ENCODE measurements at regions not wholly inside any gene's neighbourhood (a gene's known extent, or its start where the extent isn't known, plus 50 kb on each side); places are given as distances from the start of the nearest gene placed in this dataset.

- DNase-seq (ENCODE audit: low spot score): no peak
- intact Hi-C loops (cut with micrococcal nuclease; ENCODE audit: unreplicated experiment): no loop called here
- ChIA-PET POLR2A (ENCODE audit: low non-redundant PET) (no interaction called here), CTCF (no interaction called here)
- H3K9me3 ChIP-seq (ENCODE audit: low read depth, low read length, poor library complexity, severe bottlenecking): peaks cover 25% of the 10 kb centered on the region
- no peaks in the 10 kb centered on the region for H3K36me3 ChIP-seq (ENCODE audit: insufficient read depth, low read length, poor library complexity, severe bottlenecking)
- no TSS peak for BruUV-seq (replicated peaks)
- H3K27me3 ChIP-seq (replicated peaks; ENCODE audit: insufficient read depth, low read depth, low read length, poor library complexity): no peaks in the 10 kb centered on the region
- H3K4me3 ChIP-seq (ENCODE audit: low read depth, low read length, poor library complexity, severe bottlenecking): no peak overlapping the region
- H3K27ac ChIP-seq (ENCODE audit: low read depth, low read length, poor library complexity, severe bottlenecking): no peak overlapping the region
- no peak for TF ChIP-seq EZH2 (IDR thresholded peaks at IDR 0.05; ENCODE audit: borderline replicate concordance, low read depth, low read length, poor library complexity, severe bottlenecking)
- H3K4me1 ChIP-seq (ENCODE audit: insufficient read depth, low read length, poor library complexity, severe bottlenecking): no peaks in the 10 kb centered on the region
Measured at GRCh38 chr3:96266395-96267190, 547.8 kb upstream of the EPHA6 start.

GRCh38 chr3:96267577-96267976, 546.8 kb upstream of the EPHA6 start:
- no peak overlapping the region for H3K4me3 ChIP-seq (ENCODE audit: low read depth, low read length, poor library complexity, severe bottlenecking)
- ChIA-PET POLR2A (ENCODE audit: low non-redundant PET) (no interaction called here), CTCF (no interaction called here)
- no peaks in the 10 kb centered on the region for H3K4me1 ChIP-seq (ENCODE audit: insufficient read depth, low read length, poor library complexity, severe bottlenecking)
- TF ChIP-seq CTCF (conservative IDR thresholded peaks at IDR 0.05; ENCODE audit: low read depth, low read length) (no peak), EZH2 (IDR thresholded peaks at IDR 0.05; ENCODE audit: borderline replicate concordance, low read depth, low read length, poor library complexity, severe bottlenecking) (no peak)
- H3K36me3 ChIP-seq (ENCODE audit: insufficient read depth, low read length, poor library complexity, severe bottlenecking): no peaks in the 10 kb centered on the region
- no peak overlapping the region for H3K27ac ChIP-seq (ENCODE audit: low read depth, low read length, poor library complexity, severe bottlenecking)
- no peak for DNase-seq (ENCODE audit: low spot score)
- H3K9me3 ChIP-seq (ENCODE audit: low read depth, low read length, poor library complexity, severe bottlenecking): peaks cover 29% of the 10 kb centered on the region
- H3K27me3 ChIP-seq (replicated peaks; ENCODE audit: insufficient read depth, low read depth, low read length, poor library complexity): no peaks in the 10 kb centered on the region
- intact Hi-C loops (cut with micrococcal nuclease; ENCODE audit: unreplicated experiment): no loop called here
- BruUV-seq (replicated peaks): no TSS peak

- CTCF ChIA-PET: no interaction called here
- H3K9me3 ChIP-seq (ENCODE audit: low read depth, low read length, poor library complexity, severe bottlenecking): peaks cover 27% of the 10 kb centered on the region
- no peak for DNase-seq (ENCODE audit: low spot score)
- POLR2A ChIA-PET (ENCODE audit: low non-redundant PET): no interaction called here
- BruUV-seq (replicated peaks): no TSS peak
- H3K27ac ChIP-seq (ENCODE audit: low read depth, low read length, poor library complexity, severe bottlenecking): no peak overlapping the region
- no peak overlapping the region for H3K4me3 ChIP-seq (ENCODE audit: low read depth, low read length, poor library complexity, severe bottlenecking)
- H3K4me1 ChIP-seq (ENCODE audit: insufficient read depth, low read length, poor library complexity, severe bottlenecking): no peaks in the 10 kb centered on the region
- intact Hi-C loops (cut with micrococcal nuclease; ENCODE audit: unreplicated experiment): no loop called here
- no peak for TF ChIP-seq CTCF (conservative IDR thresholded peaks at IDR 0.05; ENCODE audit: low read depth, low read length)
- H3K27me3 ChIP-seq (replicated peaks; ENCODE audit: insufficient read depth, low read depth, low read length, poor library complexity): no peaks in the 10 kb centered on the region
- no peaks in the 10 kb centered on the region for H3K36me3 ChIP-seq (ENCODE audit: insufficient read depth, low read length, poor library complexity, severe bottlenecking)
Measured at GRCh38 chr3:96294143-96294542, 520.3 kb upstream of the EPHA6 start.

- no peak for TF ChIP-seq CTCF (conservative IDR thresholded peaks at IDR 0.05; ENCODE audit: low read depth, low read length)
- no peak for TF ChIP-seq EZH2 (IDR thresholded peaks at IDR 0.05; ENCODE audit: borderline replicate concordance, low read depth, low read length, poor library complexity, severe bottlenecking)
- intact Hi-C loops (cut with micrococcal nuclease; ENCODE audit: unreplicated experiment): no loop called here
- Histone ChIP-seq H3K4me1 (ENCODE audit: insufficient read depth, low read length, poor library complexity, severe bottlenecking) (no peaks in the 10 kb centered on the region), H3K36me3 (ENCODE audit: insufficient read depth, low read length, poor library complexity, severe bottlenecking) (no peaks in the 10 kb centered on the region), H3K27me3 (replicated peaks; ENCODE audit: insufficient read depth, low read depth, low read length, poor library complexity) (no peaks in the 10 kb centered on the region), H3K4me3 (ENCODE audit: low read depth, low read length, poor library complexity, severe bottlenecking) (no peak overlapping the region), H3K9me3 (ENCODE audit: low read depth, low read length, poor library complexity, severe bottlenecking) (peaks cover 6% of the 10 kb centered on the region), H3K27ac (ENCODE audit: low read depth, low read length, poor library complexity, severe bottlenecking) (no peak overlapping the region)
- BruUV-seq (replicated peaks): no TSS peak
- ChIA-PET POLR2A (ENCODE audit: low non-redundant PET) (no interaction called here), CTCF (no interaction called here)
- no peak for DNase-seq (ENCODE audit: low spot score)
Measured at GRCh38 chr3:96300743-96301142, 513.7 kb upstream of the EPHA6 start.
